ENCODE measurements at regions not wholly inside any gene's neighbourhood (a gene's known extent, or its start where the extent isn't known, plus 50 kb on each side); places are given as distances from the start of the nearest gene placed in this dataset.
"Not testable (repeated sequence)": the region's sequence is repeated elsewhere in the genome, so short reads cannot be mapped to it uniquely, and the experiment has no call there.

DNA sequence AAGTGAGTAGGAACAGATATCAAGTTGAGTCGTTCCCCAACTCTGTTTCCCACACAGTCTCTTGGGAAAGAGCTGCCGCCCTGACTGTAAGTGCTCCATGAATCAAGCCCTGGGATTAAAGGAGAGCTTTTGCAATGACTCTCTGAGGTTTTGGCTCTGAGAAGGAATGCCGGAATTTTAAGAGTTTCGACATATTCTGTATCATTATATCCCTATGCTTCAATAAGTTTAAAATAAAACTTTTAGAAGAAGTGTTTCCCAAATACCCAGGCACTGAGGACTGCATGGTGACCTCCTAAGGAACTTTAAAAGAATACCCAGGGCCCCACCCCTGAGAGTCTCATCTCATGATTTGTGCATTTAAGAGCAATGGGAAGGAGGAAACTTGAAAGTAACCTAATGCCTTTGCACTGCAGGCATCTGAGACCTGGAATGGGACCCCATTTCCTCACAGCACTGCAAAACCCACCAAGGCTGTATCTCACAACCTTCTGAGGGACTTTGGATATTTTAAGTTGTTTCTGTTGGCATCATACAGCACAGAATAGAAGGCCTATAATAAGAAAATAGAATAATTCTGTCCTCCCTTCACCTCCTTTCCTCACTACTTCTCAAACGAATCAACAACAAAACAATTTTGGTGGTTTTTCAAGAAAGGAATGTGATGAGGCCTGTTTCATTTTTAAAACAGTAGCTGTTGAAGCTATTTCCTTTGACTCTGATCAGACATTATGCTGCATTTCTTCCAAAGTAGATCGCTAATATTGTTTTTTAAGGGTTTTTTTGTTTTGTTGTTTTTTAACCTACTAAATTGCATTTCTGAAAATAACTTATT, 121.2 kb downstream of the GASK1B start:
- no peak for DNase-seq

DNA sequence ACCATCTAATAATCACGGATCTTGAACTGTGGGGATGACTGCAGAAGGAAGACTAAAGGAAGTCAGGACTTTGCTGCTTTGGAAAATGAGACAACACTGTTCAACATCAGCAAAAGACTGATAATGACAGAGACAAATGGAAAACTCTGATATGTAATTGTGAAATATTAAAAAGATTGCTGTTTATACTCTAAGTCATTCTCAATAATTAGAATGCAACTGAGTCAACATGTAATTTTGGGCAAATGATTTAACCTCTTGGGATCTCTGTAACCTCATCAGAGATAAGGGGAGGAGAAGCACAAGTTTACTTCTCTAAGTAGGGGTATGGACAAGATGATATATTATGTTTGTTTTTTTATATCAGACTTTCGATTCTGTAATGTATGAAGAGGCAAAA, 121.9 kb downstream of the GASK1B start:
- DNase-seq, result no peak

DNA sequence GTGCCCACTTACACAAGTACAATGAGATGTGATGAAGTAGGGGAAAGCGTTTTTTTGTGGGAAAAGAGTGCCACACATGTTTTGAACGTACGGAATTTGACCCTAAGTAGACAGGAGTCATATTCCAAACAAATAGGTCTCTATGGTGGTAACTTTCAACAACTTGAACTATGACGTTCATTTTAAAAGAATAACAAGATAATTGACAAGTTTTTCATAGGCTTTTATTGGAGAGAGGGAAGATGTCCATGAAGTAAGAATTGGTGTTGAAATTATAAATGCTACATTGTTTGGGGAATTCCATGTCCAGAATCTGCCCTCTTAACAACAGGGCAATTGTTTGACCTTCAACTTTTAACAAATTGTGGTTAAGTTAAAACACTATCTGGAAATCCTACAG, 126.5 kb downstream of the GASK1B start:
- DNase-seq, result no peak

DNA sequence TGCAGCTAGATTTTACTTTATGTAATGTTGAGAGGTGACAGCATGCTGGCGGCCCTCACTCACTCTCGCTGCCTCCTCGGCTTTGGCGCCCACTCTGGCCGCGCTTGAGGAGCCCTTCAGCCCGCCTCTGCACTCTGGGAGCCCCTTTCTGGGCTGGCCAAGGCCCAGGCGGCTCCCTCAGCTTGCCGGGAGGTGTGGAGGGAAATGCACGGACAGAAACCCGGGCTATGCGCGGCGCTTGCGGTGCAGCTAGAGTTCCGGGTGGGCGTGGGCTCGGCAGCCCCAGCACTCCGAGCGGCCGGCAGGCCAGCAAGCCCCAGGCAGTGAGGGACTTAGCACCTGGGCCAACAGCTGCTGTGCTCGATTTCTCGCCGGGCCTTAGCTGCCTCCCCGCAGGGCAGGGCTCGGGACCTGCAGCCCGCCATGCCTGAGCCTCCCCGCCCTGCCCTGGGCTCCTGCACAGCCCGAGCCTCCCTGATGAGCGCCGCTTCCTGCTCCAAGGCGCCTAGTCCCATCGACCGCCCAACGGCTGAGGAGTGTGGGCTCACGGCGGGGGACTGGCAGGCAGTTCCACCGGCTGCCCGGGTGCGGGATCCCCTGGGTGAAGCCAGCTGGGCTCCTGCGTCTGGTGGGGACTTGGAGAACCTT, 128.7 kb downstream of the GASK1B start:
- no peak for DNase-seq

DNA sequence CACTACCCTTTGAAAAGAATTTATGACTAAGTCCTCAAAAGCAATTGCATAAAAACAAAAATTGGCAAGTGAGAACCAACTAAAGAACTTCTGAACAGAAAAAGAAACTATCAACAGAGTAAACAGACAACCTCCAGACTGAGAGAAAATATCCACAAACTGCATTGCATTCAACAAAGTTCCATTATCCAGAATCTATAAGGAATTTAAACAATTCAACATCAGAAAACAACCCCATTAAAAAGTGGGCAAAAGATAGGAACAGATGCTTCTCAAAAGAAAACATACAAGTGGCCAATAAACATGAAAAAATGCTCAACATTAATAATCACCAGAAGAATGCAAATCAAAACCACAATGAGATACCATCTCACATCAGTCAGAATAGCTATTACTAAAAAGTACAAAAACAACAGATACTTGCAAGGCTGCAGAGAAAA, 130.2 kb downstream of the GASK1B start:
- DNase-seq, result no peak

DNA sequence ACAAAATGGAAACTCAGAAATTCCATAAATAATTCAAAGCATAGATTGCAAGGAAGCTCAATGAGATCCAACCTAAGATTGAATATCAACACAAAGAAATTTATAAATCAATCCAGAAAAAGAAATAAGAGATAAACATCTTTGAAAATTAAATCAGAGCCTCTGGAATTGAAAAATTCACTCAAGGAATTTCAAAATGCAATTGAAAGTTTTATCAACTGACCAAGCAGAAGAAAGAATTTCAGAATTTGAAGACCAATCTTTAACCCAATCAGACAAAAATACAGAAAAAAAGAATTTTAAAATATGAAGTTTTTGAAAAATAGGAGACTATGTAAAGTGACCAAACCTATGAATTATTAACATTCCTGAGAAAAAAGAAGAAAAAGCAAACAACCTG, 134.1 kb downstream of the GASK1B start:
- DNase-seq, result no peak

DNA sequence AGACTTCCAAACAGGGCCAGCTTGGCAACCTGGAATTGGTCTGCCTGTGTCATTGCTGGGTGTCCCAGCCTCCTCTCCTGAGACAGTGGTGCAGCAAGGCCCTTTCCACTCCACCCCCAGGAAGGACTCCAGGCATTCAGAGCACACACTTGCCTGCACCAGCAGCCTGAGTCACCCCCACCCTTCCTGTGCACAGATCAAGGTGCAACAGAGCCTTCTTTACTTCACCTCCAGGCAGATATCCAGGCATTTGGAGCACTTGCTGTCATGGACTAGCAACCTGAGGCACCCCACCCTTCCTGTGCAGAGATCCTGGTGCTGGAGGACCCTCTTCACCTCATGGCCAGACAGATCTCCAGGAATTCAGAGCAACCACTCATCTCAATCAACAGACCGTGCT, 135.8 kb downstream of the GASK1B start:
- no peak for DNase-seq

DNA sequence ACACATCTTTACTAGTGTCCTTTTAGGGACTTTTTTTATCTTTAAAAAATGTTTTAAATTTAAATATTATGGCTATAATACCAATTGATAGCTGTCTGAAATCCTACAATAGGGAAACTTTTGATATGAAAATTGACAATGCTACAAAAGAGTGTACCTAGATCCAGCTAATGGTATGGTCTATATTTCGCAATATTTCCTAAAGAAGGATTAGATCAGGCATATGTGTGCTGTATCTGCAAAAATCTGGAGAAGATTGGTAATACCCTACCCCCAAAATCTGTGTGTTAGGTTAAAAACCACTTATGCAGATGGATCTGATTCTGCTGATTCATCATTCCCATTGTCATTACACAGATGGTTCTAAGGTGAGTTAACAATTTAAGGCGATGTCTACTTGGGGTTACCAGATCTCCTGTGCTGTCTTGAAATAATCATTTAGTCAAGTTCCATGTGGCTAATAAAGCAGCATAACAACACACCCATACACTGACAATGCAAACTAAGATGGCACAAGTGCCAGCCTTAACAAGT, 137.1 kb downstream of the GASK1B start:
- DNase-seq, result no peak

DNA sequence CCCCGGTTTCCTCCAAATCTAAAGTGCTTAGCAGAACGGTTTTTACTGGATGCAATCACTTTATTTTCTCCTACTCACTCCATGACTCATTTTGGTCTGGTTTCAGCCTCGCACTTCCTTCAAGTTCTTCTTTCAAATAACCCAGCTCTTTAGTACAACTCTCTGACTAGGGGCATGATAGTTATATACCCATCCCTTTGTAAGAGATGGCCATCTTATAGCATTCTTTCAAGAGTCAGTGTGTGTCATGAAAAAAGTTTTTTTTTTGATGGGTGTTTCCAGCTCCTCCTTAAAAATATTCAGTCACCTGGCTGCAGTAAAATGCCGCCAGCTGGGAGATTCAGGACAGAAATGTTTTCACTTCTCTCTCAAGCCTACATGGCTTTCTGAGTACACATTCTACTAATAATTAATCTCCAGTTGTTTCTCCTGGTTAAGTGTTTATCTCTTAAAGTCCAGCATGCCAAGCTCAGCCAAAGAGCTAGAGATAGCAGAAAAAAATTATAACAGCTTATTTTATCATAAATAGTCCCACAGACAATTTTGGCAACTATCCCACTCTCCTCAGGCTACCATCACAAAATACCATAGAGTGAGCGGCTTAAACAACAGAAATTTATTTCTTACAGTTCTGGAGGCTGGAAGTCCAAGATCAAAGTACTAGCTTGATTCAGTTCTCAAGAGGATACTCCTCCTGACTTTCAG, 139.3 kb downstream of the GASK1B start:
- no peak for DNase-seq

DNA sequence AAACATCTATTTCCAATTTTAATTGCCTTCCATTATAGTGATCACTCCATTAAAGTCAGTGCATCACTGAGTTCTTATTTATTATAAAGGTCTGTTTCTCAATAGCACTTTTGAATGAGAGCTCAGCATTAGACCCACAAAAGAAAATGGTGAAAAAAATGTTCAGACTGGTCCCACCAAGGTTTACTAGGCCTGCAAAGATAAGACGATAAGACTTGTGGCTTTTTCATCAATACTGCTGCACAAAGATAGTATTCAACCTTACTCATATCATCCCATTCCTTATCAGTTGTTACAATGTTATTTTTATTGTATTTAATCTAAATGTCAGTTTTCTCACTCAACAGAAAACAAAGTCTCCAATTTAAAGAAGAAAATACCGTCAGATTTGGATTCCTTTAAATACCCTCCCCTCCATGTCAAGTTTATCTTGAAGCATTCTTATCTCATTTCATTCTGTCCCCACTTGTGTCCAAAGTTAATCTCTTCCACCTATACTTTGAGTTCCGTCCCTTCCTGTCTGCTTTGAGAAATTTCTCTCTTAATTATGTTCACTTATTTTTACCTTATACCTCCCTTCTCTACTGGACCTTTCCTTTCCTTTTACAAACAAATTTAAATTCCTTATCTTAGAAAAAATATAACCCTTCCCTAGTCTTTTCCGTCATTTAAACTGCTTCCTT, 140.0 kb downstream of the GASK1B start:
- no peak for DNase-seq

DNA sequence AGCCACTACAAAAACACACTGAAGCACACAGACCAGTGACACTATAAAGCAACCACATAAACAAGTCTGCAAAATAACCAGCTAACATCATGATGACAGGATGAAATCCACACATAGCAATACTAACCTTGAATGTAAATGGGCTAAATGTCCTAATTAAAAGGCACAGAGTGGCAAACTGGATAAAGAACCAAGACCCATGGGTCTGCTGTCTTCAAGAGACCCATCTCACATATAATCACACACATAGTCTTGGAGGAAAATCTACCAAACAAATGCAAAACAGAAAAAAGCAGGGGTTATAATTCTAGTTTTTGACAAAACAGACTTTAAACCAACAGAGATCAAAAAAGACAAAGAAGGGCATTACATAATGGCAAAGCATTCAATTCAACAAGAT, 144.4 kb downstream of the GASK1B start:
- DNase-seq, result not testable (repeated sequence)

DNA sequence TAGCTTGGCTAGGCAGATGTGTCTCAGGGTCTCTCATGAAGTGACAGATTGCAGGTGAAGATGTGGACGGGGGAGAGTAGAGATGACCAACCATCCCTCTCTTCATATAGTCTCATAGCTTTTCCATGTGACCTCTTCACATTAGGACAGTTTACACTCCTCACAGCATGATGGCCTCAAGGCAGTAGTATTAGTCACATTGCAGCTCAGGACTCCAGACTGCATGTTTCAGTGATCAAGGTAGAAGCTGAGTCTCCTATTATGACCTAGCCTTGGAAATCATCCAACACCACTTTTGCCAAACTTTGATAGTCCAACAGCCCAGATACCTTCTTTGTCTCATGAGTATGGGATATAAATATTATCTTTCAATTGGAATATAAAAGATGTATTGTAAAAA, 147.7 kb downstream of the GASK1B start:
- DNase-seq, result no peak

DNA sequence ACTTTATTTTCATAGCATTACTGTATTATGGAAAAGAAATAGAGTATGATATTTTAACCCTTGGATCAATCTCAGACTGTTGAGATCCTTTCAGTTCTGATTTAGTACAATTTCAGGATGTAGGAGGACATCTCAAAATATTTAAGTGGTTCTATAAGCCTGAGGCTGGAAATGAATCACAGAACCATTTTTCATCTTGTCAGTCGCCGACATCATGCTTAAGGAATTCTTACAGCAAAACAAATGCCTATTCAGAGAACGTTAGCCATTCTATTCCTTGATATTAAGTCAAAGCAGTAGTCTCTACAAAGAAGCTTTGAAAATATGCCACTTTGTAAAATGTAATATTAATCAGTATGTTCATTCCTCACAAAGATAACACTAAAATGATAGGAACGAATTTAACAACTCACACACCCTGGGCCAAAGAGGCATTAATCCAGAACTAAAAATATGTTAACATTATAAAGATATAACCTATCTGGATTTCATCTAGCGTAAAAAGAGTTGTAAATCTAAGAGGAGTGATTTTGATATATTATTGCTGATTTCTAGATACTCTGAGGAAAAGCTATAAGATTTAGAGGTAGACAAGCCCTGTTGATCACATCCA, 152.0 kb downstream of the GASK1B start:
- no peak for DNase-seq

DNA sequence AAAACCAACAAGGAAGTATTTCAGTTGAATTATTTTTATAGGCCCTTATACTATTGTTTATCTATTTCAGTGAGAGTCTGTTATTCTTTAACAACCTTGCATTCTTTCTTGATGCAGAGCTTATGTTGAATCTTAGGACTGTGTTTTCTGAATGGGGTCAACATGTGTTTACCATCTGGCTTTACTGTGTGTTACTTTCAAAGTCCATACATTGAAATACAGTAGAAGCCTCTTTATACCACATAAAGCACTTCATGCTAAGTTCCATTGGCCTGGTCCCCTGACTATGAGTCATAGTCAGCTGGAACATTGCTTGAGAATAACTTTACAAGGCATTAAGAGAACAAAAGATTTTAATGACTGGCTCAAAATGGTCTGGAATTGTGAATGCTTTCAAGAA, 152.6 kb downstream of the GASK1B start:
- DNase-seq, result no peak

DNA sequence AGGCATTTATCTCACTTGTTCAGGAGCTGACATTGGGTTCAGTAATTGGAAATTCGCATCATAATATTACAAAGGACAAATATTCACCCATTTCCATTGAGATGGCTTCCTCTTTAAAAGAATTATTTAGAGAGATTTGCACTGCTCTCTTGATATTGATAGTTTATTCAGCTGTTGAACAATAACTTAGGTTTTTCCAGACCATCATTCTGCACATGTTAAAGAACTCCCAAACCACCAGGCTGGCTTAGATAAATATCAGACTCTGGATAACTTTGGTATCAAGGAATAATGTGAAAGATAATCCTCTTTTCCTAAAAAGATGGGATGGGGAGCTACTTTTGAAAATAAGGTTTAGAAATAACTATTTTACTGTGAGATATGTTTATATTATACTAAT, 154.0 kb downstream of the GASK1B start:
- DNase-seq, result no peak

DNA sequence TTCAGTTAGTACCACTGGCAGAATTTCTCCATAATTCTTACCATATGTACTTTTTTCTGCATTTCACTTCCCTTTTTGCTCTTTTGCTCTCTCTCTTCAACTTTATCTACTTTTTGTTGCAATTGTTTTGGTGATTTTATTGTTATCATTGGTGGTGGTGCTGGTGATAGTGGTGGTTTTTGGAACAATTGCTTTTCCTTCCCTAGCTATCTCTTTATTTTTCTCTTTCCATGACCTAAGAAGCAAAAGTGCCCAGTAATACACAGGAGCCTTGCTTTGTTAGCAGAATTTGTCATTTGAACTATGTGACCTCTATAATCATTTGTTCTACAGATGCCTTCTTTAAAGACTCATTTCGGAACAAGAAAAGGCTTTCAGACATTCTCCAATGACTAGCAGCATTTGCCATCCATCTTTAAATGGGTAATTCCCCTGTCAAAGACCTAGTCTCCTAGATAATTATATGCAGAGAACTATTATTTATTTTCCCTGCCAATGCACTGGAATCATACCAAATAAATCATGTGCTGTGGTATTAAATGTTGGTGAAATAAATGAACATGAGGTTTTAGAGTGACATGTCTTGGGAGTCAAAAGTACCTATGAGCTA, 154.5 kb downstream of the GASK1B start:
- no peak for DNase-seq

DNA sequence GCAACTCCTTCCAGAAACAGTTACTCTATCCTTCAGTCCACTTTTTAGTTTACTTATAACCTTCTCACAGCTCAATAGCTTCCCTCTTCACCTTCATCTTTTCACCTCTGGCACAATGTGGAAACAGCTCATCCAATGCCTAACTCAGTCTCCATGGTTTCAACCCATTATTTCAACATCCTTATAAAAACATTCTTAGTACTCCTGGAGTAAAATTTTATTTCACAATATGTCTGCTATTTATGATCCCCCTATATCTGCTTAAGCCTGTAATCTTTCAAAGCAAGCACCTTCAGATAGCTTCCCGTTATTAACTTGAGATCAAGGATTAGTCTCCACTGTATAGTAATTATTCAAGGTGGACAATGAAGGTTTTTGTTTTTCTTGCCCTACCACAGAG, 156.3 kb downstream of the GASK1B start:
- no peak for DNase-seq

DNA sequence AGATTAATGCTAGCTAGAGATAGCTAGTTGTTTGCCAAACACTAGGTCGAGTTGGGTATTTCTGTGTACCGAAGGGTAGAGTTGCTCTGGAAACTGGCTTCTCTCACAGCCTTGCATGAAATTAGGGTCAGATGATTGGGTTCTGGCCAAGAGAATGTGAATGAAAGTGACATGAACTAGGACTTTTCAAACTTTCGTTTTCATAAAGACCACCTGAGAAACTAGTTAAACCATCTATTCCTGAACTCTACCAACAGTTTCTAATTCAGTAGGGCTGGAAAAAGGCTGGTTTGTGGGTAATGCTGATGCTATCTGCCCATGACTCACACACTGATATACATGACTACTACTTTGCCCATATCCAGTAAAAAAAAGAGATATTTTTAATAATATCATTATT, 157.6 kb downstream of the GASK1B start:
- DNase-seq, result no peak

DNA sequence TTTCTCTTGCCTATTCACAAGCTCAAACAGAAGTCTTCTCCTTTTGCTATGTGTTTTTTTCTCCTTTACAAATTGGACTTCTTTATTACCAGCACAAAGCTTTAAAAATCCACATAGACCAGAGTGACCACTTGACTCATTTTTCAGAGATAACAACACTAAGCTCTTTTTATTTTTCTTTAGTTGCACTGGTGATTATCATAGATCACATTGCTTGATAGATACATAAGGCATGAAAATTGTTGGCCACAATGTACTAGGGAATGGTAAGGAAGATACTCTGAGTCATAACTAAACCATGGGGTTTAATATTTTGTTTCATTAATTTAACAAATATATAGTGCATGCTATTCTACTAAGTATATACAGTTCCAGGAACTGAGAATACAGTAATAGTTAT, 159.0 kb downstream of the GASK1B start:
- no peak for DNase-seq

DNA sequence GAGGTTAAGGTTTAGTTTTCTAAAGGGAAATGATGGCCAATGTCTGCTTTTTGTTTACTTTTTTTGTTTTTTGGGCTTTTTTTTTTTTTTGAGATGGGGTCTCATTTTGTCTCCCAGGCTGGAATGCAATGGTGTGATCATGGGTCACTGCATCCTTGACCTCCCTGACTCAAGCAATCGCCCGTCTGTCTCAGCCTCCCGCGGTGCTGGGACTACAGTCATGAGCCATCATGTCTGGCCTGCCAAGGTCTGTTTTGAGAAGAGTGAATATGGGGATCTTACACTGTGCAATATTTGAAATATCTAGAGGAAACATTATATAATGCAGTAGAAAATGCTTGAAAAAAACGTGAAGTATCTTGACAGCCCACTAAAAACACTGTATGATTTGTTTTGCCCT, 162.5 kb downstream of the GASK1B start:
- peak; percentile 34 for DNase-seq

DNA sequence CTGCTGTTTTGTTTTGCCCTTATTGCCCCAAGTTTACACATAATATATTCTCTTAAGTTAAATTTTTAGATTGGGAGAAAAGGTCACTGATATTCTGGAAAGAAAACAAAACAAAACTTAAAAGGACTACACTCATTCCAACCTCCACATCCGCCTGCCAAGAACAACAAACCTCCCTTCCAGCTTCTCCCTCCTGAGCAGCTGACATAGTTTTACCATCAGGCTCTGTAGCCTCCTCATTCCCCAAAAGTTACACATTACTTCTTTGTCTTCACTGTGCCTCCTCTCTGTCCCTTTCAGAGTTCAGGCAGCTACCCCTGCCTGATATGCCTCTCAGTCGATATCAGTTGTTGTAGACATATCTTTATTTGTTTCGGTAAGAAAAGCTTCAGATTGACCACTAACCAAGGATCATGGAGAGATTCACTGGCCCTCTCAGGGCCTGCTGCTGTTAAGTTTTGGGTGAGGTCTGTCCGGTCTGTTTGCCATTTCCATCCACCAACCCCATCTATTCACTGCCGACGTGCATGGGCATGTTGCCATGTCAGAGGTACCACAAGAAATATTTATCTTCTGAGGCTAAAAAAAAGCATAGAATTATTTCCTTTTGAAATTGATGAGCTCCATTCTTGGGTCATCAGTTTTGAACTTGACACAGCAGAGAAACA, 164.1 kb downstream of the GASK1B start:
- DNase-seq, result no peak

DNA sequence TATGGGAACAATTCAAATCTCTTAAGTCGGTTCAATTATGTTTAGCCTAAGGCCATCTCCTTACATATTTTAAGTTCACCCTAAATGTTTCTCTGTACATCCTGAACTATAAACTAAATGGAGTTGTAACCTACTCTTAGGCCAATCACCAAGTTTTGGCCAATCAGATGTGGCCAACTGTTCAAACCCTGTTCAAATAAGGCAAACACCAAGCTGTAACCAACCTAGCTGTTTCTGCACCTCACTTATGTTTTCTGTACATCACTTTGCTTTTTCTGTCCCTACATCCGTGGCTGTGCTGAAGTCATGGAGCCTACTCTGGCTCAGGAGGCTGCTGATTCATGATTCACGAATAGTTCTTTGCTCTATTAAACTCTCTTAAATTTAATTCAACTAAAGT, 165.3 kb downstream of the GASK1B start:
- DNase-seq, result no peak

Measured in retina (tissue), 1 donor.